Activated CD4-positive, alpha-beta T cell treated with anti-CD3 and anti-CD28 coated beads, Interleukin-2, amount 10 ng/mL, durations not matched to agents 24 days and 14 days (primary cell): ENCODE measurements at regions not wholly inside any gene's neighbourhood (a gene's known extent, or its start where the extent isn't known, plus 50 kb on each side); places are given as distances from the start of the nearest gene placed in this dataset.

Source experiments
- DNase-seq: peaks from one replicate; pipeline ENCODE4 v3.0.0; 2022
- H3K27ac Mint-ChIP-seq: one replicate; pipeline ENCODE4 v1.8.0; 2022; ENCODE audit warnings: mild to moderate bottlenecking, mixed read lengths
- H3K27me3 Mint-ChIP-seq: one replicate; pipeline ENCODE4 v1.8.0; 2022; ENCODE audit warnings: mixed read lengths
- H3K36me3 Mint-ChIP-seq: one replicate; pipeline ENCODE4 v1.8.0; 2022; ENCODE audit warnings: low read depth, mild to moderate bottlenecking, mixed read lengths
- H3K4me1 Mint-ChIP-seq: one replicate; pipeline ENCODE4 v1.8.0; 2021; ENCODE audit warnings: mixed read lengths
- H3K4me3 Mint-ChIP-seq: one replicate; pipeline ENCODE4 v1.8.0; 2022; ENCODE audit warnings: mild to moderate bottlenecking, moderate library complexity, mixed read lengths
- H3K9me3 Mint-ChIP-seq: one replicate; pipeline ENCODE4 v1.8.0; 2021; ENCODE audit warnings: mixed read lengths
- intact Hi-C: fragments of 100-400 bp; cut with micrococcal nuclease; formaldehyde crosslinking; loops from one replicate; pipeline ENCODE4 v1.15.1; 2023

GRCh38 chr20:19960745-19961144 is 56.4 kb upstream of the NAA20 start:
- H3K27ac Mint-ChIP-seq: no peak overlapping the region
- no peak overlapping the region for H3K4me3 Mint-ChIP-seq
- intact Hi-C loops: no loop called here
- DNase-seq: no peak
- no peaks in the 10 kb centered on the region for H3K27me3 Mint-ChIP-seq
- no peaks in the 10 kb centered on the region for H3K9me3 Mint-ChIP-seq
- H3K36me3 Mint-ChIP-seq: no peaks in the 10 kb centered on the region
- no peaks in the 10 kb centered on the region for H3K4me1 Mint-ChIP-seq

- Mint-ChIP-seq H3K4me3 (no peak overlapping the region), H3K27ac (no peak overlapping the region), H3K36me3 (no peaks in the 10 kb centered on the region), H3K9me3 (no peaks in the 10 kb centered on the region), H3K27me3 (no peaks in the 10 kb centered on the region), H3K4me1 (no peaks in the 10 kb centered on the region)
- intact Hi-C loops: no loop called here
- no peak for DNase-seq
These were observed 55.9 kb upstream of the NAA20 start for GRCh38 chr20:19961293-19961692.

DNA sequence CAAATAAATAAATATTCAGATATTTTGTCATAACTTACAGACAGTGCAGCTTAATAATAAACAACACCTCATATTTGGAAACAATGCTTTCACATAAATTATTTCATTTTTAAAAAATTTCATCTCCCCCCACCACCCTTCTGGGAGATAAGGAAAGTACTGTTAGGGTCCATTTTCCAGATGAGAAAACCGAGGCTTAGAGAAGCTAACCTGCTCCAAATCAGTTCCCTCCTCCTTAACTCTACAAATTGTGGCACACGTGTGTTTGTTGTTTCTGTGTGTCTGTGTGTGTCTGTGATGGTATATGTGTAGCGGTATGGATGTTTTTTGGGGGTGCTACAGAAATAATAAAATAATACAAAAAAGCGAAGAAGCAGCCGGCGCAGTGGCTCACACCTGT is 54.2 kb upstream of the NAA20 start:
- intact Hi-C loops: no loop called here
- Mint-ChIP-seq H3K36me3 (no peaks in the 10 kb centered on the region), H3K4me3 (no peak overlapping the region), H3K27ac (no peak overlapping the region), H3K27me3 (no peaks in the 10 kb centered on the region), H3K4me1 (no peaks in the 10 kb centered on the region), H3K9me3 (no peaks in the 10 kb centered on the region)
- DNase-seq: no peak

- no peak overlapping the region for H3K4me3 Mint-ChIP-seq
- H3K36me3 Mint-ChIP-seq: no peaks in the 10 kb centered on the region
These were observed 52.6 kb upstream of the NAA20 start for GRCh38 chr20:19964289-19965265.

GRCh38 chr20:19966840-19967239 is 50.3 kb upstream of the NAA20 start:
- intact Hi-C loops: no loop called here
- Mint-ChIP-seq H3K4me1 (no peaks in the 10 kb centered on the region), H3K27me3 (no peaks in the 10 kb centered on the region), H3K36me3 (no peaks in the 10 kb centered on the region), H3K4me3 (no peak overlapping the region), H3K27ac (no peak overlapping the region), H3K9me3 (no peaks in the 10 kb centered on the region)
- no peak for DNase-seq

More at GRCh38 chr20:19964289-19965265, 52.6 kb upstream of the NAA20 start:
- no peaks in the 10 kb centered on the region for H3K4me1 Mint-ChIP-seq
- intact Hi-C loops: no loop called here
- no peaks in the 10 kb centered on the region for H3K27me3 Mint-ChIP-seq
- DNase-seq: no peak
- no peaks in the 10 kb centered on the region for H3K9me3 Mint-ChIP-seq
- H3K27ac Mint-ChIP-seq: no peak overlapping the region
